ENCODE measurements at regions not wholly inside any gene's neighbourhood (a gene's known extent, or its start where the extent isn't known, plus 50 kb on each side); places are given as distances from the start of the nearest gene placed in this dataset.

- peak in 2 of 4 donors; percentile 28 to 60 for ATAC-seq
- H3K4me1 ChIP-seq = peaks cover 0 to 10% (median 0%) of the 10 kb centered on the region in 12 donors
- no peaks in the 10 kb centered on the region for H3K36me3 ChIP-seq
- H3K9me3 ChIP-seq = peaks cover 0 to 8% (median 0%) of the 10 kb centered on the region in 12 donors
- TF ChIP-seq POLR2A (IDR thresholded peaks at IDR 0.05) = no peak
- TF ChIP-seq CTCF (IDR thresholded peaks at IDR 0.05) = no peak
- H3K4me3 ChIP-seq = no peak overlapping the region
- intact Hi-C loops (cut with DNase I) = no loop called here
- DNase-seq = no peak
- H3K27ac ChIP-seq = no peak overlapping the region
- whole genome bisulfite sequencing, 4 donors = 0 to 38% (median 29%) methylated on average over 1 of the region's 1 CpG
- H3K27me3 ChIP-seq = no peaks in the 10 kb centered on the region
Observed at GRCh38 chr5:71862087-71862486, 143.0 kb downstream of the CARTPT start.

GRCh38 chr5:71862507-71863060 lies 143.5 kb downstream of the CARTPT start:
- ATAC-seq (no peak), DNase-seq (no peak)
- Histone ChIP-seq H3K4me1 (peaks cover 0 to 10% (median 0%) of the 10 kb centered on the region in 12 donors), H3K27me3 (no peaks in the 10 kb centered on the region), H3K4me3 (no peak overlapping the region), H3K27ac (no peak overlapping the region), H3K36me3 (no peaks in the 10 kb centered on the region), H3K9me3 (peaks cover 0 to 8% (median 0%) of the 10 kb centered on the region in 12 donors)
- TF ChIP-seq POLR2A (IDR thresholded peaks at IDR 0.05) (no peak), CTCF (IDR thresholded peaks at IDR 0.05) (no peak)
- intact Hi-C loops (cut with DNase I) = no loop called here
- 3 to 52% (median 7%) methylated on average over 1 of the region's 1 CpG for WGBS, 4 donors

GRCh38 chr5:71864730-71865601 lies 145.9 kb downstream of the CARTPT start:
- Histone ChIP-seq H3K27me3 (no peaks in the 10 kb centered on the region), H3K9me3 (peaks cover 0 to 13% (median 0%) of the 10 kb centered on the region in 12 donors), H3K4me1 (peaks cover 0 to 10% (median 0%) of the 10 kb centered on the region in 12 donors), H3K4me3 (no peak overlapping the region), H3K36me3 (no peaks in the 10 kb centered on the region), H3K27ac (no peak overlapping the region)
- ATAC-seq (peak in 3 of 4 donors; percentile 36 to 87 (median 70)), DNase-seq (no peak)
- TF ChIP-seq POLR2A (IDR thresholded peaks at IDR 0.05) = no peak
- no peak for TF ChIP-seq CTCF (IDR thresholded peaks at IDR 0.05)
- intact Hi-C loops (cut with DNase I) = no loop called here
- WGBS, 4 donors = 35 to 38% (median 37%) methylated on average over 7 to 8 of the region's 8 CpGs

- TF ChIP-seq CTCF (IDR thresholded peaks at IDR 0.05) = no peak
- TF ChIP-seq POLR2A (IDR thresholded peaks at IDR 0.05) = no peak
- Histone ChIP-seq H3K27ac (no peak overlapping the region), H3K4me3 (no peak overlapping the region), H3K27me3 (no peaks in the 10 kb centered on the region), H3K36me3 (no peaks in the 10 kb centered on the region), H3K4me1 (peaks cover 0 to 10% (median 0%) of the 10 kb centered on the region in 12 donors), H3K9me3 (peaks cover 0 to 17% (median 0%) of the 10 kb centered on the region in 12 donors)
- WGBS, 4 donors = 80 to 85% (median 83%) methylated on average over 3 of the region's 3 CpGs
- ATAC-seq (no peak), DNase-seq (no peak)
- intact Hi-C loops (cut with DNase I) = no loop called here
Observed at GRCh38 chr5:71865665-71866320, 146.7 kb downstream of the CARTPT start.
